H1 (cell line): ENCODE measurements at regions not wholly inside any gene's neighbourhood (a gene's known extent, or its start where the extent isn't known, plus 50 kb on each side); places are given as distances from the start of the nearest gene placed in this dataset.

Source experiments
- GABPA ChIP-seq: IDR thresholded peaks from 2 replicates; pipeline ENCODE4 v1.6.1; 2011; ENCODE audit warnings: mild to moderate bottlenecking, low read length, moderate library complexity, borderline replicate concordance; ENCODE audit not compliant: insufficient read depth
- HDAC2 ChIP-seq, 2 experiments: fragments of 300-600 bp in 1 of 2; sonication (generic) in 1 of 2; IDR thresholded peaks; 2 replicates each; pipeline ENCODE4 v1.6.1; 2011 to 2012; ENCODE audit warnings: low read depth in 2 of 2, low read length in 2 of 2, mild to moderate bottlenecking in 2 of 2, moderate library complexity in 2 of 2, borderline replicate concordance in 1 of 2, inconsistent platforms in 1 of 2
- POU5F1 ChIP-seq: IDR thresholded peaks from 2 replicates; pipeline ENCODE4 v1.6.1; 2011; ENCODE audit warnings: low read depth, mild to moderate bottlenecking, low read length, moderate library complexity

GRCh38 chrX:13099121-13099520 lies 54.7 kb upstream of the FAM9C start (continued):
- TF ChIP-seq HDAC2 (IDR thresholded peaks at IDR 0.05; ENCODE audit: borderline replicate concordance in 1 of 2, low read depth in 2 of 2, low read length in 2 of 2) = no peak
- no peak for TF ChIP-seq POU5F1
- no peak for TF ChIP-seq GABPA
